Activated CD4-positive, alpha-beta T cell treated with anti-CD3 and anti-CD28 coated beads, Interleukin-2, amount 50 U/mL, for 24 hours (primary cell): ENCODE measurements at regions not wholly inside any gene's neighbourhood (a gene's known extent, or its start where the extent isn't known, plus 50 kb on each side); places are given as distances from the start of the nearest gene placed in this dataset.
"Not testable (repeated sequence)": the region's sequence is repeated elsewhere in the genome, so short reads cannot be mapped to it uniquely, and the experiment has no call there.

Experiments
- DNase-seq, 2 donors: peaks; one replicate each; pipeline ENCODE4 v3.0.0-alpha.2; 2020; ENCODE audit warnings: low read depth in 1 of 2, low spot score in 1 of 2

GRCh38 chr5:124552526-124552925 is 193.9 kb downstream of the ZNF608 start:
- DNase-seq: no peak

GRCh38 chr5:124551939-124552279 is 194.5 kb downstream of the ZNF608 start:
- DNase-seq: no peak

GRCh38 chr5:124550731-124551130 is 195.7 kb downstream of the ZNF608 start:
- DNase-seq: no peak

GRCh38 chr5:124549891-124550436 is 196.5 kb downstream of the ZNF608 start:
- DNase-seq: no peak

- no peak for DNase-seq
Observed at GRCh38 chr5:124546643-124547042, 199.8 kb downstream of the ZNF608 start.

DNA sequence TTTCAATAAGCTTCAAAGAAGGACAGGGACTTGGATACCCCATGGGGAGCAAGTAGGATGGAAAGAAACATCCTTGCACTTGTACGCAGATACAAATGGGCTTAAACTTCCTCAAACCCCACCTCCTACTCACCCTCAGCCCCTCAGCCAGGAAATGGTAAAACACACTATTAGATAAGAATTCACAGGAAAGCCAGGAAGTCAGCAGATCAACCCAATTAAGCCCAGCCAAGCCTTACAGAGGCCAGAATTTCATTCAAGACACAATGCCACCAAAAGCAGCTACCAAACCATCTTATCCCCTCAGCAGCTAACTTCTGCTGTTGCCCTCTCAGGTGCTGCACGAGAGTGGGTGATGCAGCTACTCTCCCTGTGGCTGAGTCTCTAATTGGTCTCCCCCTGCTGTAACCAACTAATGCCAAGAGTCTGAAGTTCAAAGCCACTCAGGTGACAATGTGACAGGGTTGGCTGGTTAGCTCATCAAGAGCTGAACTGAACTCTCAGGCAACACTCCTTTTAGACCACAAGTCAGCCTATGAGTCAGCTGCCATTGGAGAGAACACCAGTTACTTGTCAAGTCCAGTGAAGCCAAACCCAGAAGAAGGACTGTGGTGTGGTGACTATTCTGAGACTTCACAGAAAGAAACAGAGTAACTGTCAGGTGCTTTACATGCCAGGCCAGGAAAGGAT is 201.9 kb downstream of the ZNF608 start:
- no peak for DNase-seq

DNA sequence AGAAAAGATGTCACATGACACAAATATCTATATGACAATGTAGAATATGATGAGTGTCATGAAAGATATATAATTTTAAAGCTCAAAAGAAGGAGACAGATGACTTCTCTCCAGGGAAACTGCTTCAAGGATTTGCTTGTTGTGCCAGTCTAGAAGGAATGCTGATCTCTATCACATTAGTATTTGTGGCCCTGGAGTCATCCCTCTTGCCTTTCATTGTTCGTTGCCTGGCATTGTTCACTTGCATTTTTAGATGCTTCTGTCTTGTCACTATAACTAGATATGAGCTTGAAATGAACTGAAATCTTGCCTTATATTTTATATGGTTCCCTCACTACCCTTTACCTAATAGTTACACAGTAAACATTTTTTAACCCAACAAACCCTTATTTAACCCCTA is 207.5 kb downstream of the ZNF608 start:
- no peak for DNase-seq

GRCh38 chr5:124538191-124538590 is 208.2 kb downstream of the ZNF608 start:
- no peak for DNase-seq

DNA sequence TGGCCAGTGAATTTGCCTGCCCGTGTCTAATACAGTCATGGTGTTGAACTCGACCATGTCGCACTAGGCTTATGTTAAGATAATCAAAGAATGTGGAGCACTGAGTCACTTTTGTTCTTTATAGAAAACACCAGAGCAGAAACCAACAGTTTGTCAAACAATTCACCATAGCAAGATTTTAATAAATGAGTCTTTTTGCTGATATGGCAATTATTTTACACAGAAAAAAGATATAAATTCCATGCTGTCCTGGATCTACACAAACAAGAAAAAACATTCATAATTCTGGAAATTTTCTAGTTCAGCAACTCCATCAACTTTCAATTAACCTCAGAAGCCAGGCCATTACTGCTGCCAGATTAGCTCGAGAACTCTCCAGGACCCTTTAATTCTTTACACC is 208.9 kb downstream of the ZNF608 start:
- no peak for DNase-seq

DNA sequence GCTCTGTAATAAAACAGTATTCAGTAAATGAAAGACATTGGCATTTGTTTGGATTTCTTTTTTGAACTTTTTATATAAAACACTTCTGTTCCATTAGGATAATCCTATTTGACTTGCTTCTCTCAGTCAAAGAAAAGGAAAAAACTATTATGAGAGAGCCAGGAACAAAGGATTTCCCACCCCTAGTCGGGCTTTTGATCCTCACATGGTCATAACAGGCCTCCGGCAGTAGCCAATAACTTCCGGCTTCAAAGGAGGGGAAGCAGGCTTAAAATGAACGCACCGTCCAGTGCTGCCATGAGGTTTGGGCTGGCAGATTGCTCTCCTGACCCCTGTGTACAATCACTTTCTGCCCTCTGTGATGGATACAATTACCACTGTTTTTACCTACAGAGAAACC is 209.3 kb downstream of the ZNF608 start:
- DNase-seq: no peak

- no peak for DNase-seq
Observed at GRCh38 chr5:124536333-124536732, 210.1 kb downstream of the ZNF608 start.

- no peak for DNase-seq
Observed at GRCh38 chr5:124530916-124531315, 215.5 kb downstream of the ZNF608 start.

- DNase-seq: no peak
Observed at GRCh38 chr5:124528838-124529237, 217.6 kb downstream of the ZNF608 start.

DNA sequence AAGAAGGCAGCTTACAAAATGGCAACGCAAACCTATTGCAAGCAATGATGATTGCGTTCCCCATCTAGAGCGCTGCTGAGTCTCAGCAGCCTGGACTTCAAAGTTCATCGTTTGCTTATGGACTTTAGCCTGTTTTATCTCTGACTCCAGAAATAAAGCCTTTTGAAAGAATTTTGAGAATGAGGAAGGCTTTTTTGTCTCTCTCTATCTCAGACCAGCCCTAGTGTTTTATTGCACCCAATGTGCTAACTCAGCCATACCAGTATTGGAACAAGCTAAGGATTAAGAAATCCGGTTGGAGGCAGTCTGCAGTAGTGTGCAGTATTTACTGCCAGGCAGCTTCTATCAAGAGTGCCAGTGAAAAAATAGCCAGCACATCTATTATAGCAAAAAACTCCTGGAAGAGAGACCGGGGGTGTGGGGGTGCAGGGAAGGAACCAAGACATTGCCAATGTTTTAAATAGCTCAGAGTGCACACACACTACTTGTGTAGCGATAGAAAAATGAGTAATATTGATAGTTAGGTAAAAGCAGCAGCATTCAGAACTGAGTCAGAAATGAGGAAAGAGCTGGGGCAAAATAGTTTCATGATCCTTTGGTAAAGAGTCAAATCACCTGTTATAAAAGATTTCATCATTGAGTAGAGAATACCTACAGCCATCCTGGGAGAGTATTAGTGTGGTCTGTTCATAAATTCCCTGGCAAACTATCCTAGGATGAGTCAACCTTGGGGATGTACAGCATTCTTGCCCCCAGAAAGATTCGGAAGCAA is 219.0 kb downstream of the ZNF608 start:
- DNase-seq: no peak

DNA sequence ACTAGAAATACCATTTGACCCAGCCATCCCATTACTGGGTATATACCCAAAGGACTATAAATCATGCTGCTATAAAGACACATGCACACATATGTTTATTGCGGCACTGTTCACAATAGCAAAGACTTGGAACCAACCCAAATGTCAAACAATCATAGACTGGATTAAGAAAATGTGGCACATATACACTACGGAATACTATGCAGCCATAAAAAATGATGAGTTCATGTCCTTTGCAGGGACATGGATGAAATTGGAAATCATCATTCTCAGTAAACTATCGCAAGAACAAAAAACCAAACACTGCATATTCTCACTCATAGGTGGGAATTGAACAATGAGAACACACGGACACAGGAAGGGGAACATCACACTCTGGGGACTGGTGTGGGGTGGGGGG is 220.4 kb downstream of the ZNF608 start:
- not testable (repeated sequence) for DNase-seq

- no peak for DNase-seq
Observed at GRCh38 chr5:124524552-124525232, 221.7 kb downstream of the ZNF608 start.

DNA sequence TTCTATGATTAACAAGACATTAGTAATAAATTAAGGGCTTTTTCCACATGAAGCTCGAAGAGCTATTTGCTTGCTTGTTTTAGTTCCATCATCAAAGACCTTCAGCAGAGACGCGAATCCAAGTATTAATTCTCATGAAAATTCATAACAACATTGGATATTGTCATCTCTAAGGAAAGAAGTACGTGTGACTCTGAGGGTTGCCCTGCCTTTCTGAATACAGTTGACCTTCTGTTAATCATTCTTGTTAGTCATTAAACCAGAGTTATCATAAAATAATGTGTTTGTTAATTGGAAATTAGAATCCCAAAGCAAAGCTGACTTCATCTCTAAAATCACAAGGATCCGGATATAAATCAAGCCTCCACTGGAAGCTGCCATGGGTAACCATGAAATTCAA is 222.5 kb downstream of the ZNF608 start:
- DNase-seq: no peak

- DNase-seq: no peak
Observed at GRCh38 chr5:124522992-124523391, 223.4 kb downstream of the ZNF608 start.

GRCh38 chr5:124521461-124522230 is 224.8 kb downstream of the ZNF608 start:
- no peak for DNase-seq

GRCh38 chr5:124519396-124519795 is 227.0 kb downstream of the ZNF608 start:
- no peak for DNase-seq

- no peak for DNase-seq
Observed at GRCh38 chr5:124516567-124516966, 229.9 kb downstream of the ZNF608 start.
